Activated CD8-positive, alpha-beta memory T cell treated with anti-CD3 and anti-CD28 coated beads, Interleukin-2, amount 10 ng/mL, durations not matched to agents 7 days and 5 days (primary cell): ENCODE measurements at regions not wholly inside any gene's neighbourhood (a gene's known extent, or its start where the extent isn't known, plus 50 kb on each side); places are given as distances from the start of the nearest gene placed in this dataset.

ENCODE experiments used
- ATAC-seq: fragments of 150-1000 bp; cut with Tn5 transposase; one replicate; pipeline ENCODE4 v1.10.0; 2021; ENCODE audit warnings: moderate library complexity
- CTCF ChIA-PET: fragments of 350-600 bp; sonication (Branson Sonifier 250); formaldehyde crosslinking; loops from one replicate; lab custom pipeline; 2021; ENCODE audit warnings: antibody characterized with exemption; lab: Charles Lee
- DNase-seq: peaks from one replicate; pipeline ENCODE4 v3.0.0-alpha.2; 2020
- H3K27ac Mint-ChIP-seq: one replicate; pipeline ENCODE4 v1.8.0; 2021; ENCODE audit warnings: mild to moderate bottlenecking, mixed read lengths
- H3K27me3 Mint-ChIP-seq: one replicate; pipeline ENCODE4 v1.8.0; 2021; ENCODE audit warnings: mixed read lengths
- H3K36me3 Mint-ChIP-seq: one replicate; pipeline ENCODE4 v1.8.0; 2021; ENCODE audit warnings: mild to moderate bottlenecking, mixed read lengths
- H3K4me1 Mint-ChIP-seq: one replicate; pipeline ENCODE4 v1.8.0; 2021; ENCODE audit warnings: mixed read lengths
- H3K4me3 Mint-ChIP-seq: one replicate; pipeline ENCODE4 v1.8.0; 2021; ENCODE audit warnings: mild to moderate bottlenecking, moderate library complexity, mixed read lengths
- H3K9me3 Mint-ChIP-seq: one replicate; pipeline ENCODE4 v1.8.0; 2022; ENCODE audit warnings: low read depth, mixed read lengths

- Mint-ChIP-seq H3K4me3 (no peak overlapping the region), H3K27ac (no peak overlapping the region), H3K4me1 (peaks cover 3% of the 10 kb centered on the region), H3K27me3 (no peaks in the 10 kb centered on the region), H3K36me3 (peaks cover 2% of the 10 kb centered on the region), H3K9me3 (no peaks in the 10 kb centered on the region)
- ATAC-seq (no peak), DNase-seq (no peak)
- CTCF ChIA-PET = no interaction called here
Observed at GRCh38 chr13:22169473-22169872, 498.6 kb downstream of the FGF9 start.

- no peaks in the 10 kb centered on the region for H3K4me1 Mint-ChIP-seq
- H3K4me3 Mint-ChIP-seq = no peak overlapping the region
- no peak overlapping the region for H3K27ac Mint-ChIP-seq
- no peaks in the 10 kb centered on the region for H3K36me3 Mint-ChIP-seq
- peaks cover 5% of the 10 kb centered on the region for H3K9me3 Mint-ChIP-seq
- ATAC-seq (no peak), DNase-seq (no peak)
- CTCF ChIA-PET = no interaction called here
- no peaks in the 10 kb centered on the region for H3K27me3 Mint-ChIP-seq
Observed at GRCh38 chr13:22173610-22174009, 502.7 kb downstream of the FGF9 start.

- H3K27me3 Mint-ChIP-seq = no peaks in the 10 kb centered on the region
- no peaks in the 10 kb centered on the region for H3K36me3 Mint-ChIP-seq
- H3K27ac Mint-ChIP-seq = no peak overlapping the region
- CTCF ChIA-PET = no interaction called here
- DNase-seq (no peak), ATAC-seq (no peak)
- H3K4me1 Mint-ChIP-seq = no peaks in the 10 kb centered on the region
- H3K4me3 Mint-ChIP-seq = no peak overlapping the region
- peaks cover 5% of the 10 kb centered on the region for H3K9me3 Mint-ChIP-seq
Observed at GRCh38 chr13:22175241-22175640, 504.4 kb downstream of the FGF9 start.

- Mint-ChIP-seq H3K27me3 (no peaks in the 10 kb centered on the region), H3K9me3 (peaks cover 5% of the 10 kb centered on the region), H3K27ac (no peak overlapping the region), H3K36me3 (no peaks in the 10 kb centered on the region), H3K4me3 (no peak overlapping the region), H3K4me1 (no peaks in the 10 kb centered on the region)
- CTCF ChIA-PET = no interaction called here
- ATAC-seq (no peak), DNase-seq (no peak)
Observed at GRCh38 chr13:22175815-22176214, 504.9 kb downstream of the FGF9 start.

GRCh38 chr13:22176968-22177520 lies 506.2 kb downstream of the FGF9 start:
- DNase-seq (no peak), ATAC-seq (no peak)
- Mint-ChIP-seq H3K4me1 (no peaks in the 10 kb centered on the region), H3K27ac (no peak overlapping the region), H3K36me3 (no peaks in the 10 kb centered on the region), H3K9me3 (peaks cover 5% of the 10 kb centered on the region), H3K27me3 (no peaks in the 10 kb centered on the region), H3K4me3 (no peak overlapping the region)
- CTCF ChIA-PET = no interaction called here

GRCh38 chr13:22178878-22179277 lies 508.0 kb downstream of the FGF9 start:
- Mint-ChIP-seq H3K9me3 (peaks cover 9% of the 10 kb centered on the region), H3K4me3 (no peak overlapping the region), H3K4me1 (no peaks in the 10 kb centered on the region), H3K27me3 (no peaks in the 10 kb centered on the region), H3K27ac (no peak overlapping the region), H3K36me3 (no peaks in the 10 kb centered on the region)
- CTCF ChIA-PET = interaction anchor here (0.9 kb wide), 1 partner anchor 11 kb away, joined by 3 read pairs; no protein-coding TSS in a partner anchor
- DNase-seq (no peak), ATAC-seq (no peak)

- Mint-ChIP-seq H3K27me3 (no peaks in the 10 kb centered on the region), H3K4me3 (no peak overlapping the region), H3K9me3 (peaks cover 4% of the 10 kb centered on the region), H3K27ac (no peak overlapping the region), H3K4me1 (no peaks in the 10 kb centered on the region), H3K36me3 (peaks cover 1% of the 10 kb centered on the region)
- ATAC-seq = no peak
- no peak for DNase-seq
- CTCF ChIA-PET = no interaction called here
Observed at GRCh38 chr13:22187329-22187728, 516.5 kb downstream of the FGF9 start.

GRCh38 chr13:22189176-22190048 lies 518.5 kb downstream of the FGF9 start:
- Mint-ChIP-seq H3K36me3 (no peaks in the 10 kb centered on the region), H3K27ac (no peak overlapping the region), H3K4me1 (peaks cover 3% of the 10 kb centered on the region), H3K4me3 (no peak overlapping the region), H3K9me3 (no peaks in the 10 kb centered on the region), H3K27me3 (no peaks in the 10 kb centered on the region)
- no peak for DNase-seq
- no peak for ATAC-seq
- CTCF ChIA-PET = no interaction called here

- no peaks in the 10 kb centered on the region for H3K36me3 Mint-ChIP-seq
- CTCF ChIA-PET = interaction anchor here (1.1 kb wide), 1 partner anchor 555 kb away, joined by 4 read pairs; no protein-coding TSS in a partner anchor
- DNase-seq (peak; percentile 59), ATAC-seq (peak; percentile 58)
- no peaks in the 10 kb centered on the region for H3K27me3 Mint-ChIP-seq
- no peak overlapping the region for H3K27ac Mint-ChIP-seq
- H3K9me3 Mint-ChIP-seq = no peaks in the 10 kb centered on the region
- no peak overlapping the region for H3K4me3 Mint-ChIP-seq
- peaks cover 3% of the 10 kb centered on the region for H3K4me1 Mint-ChIP-seq
Observed at GRCh38 chr13:22193070-22193469, 522.2 kb downstream of the FGF9 start.

- no peak for ATAC-seq
- no peak overlapping the region for H3K4me3 Mint-ChIP-seq
- CTCF ChIA-PET = no interaction called here
Observed at GRCh38 chr13:22194106-22194805, 523.4 kb downstream of the FGF9 start.

GRCh38 chr13:22195726-22196125 lies 524.9 kb downstream of the FGF9 start:
- Mint-ChIP-seq H3K27me3 (no peaks in the 10 kb centered on the region), H3K36me3 (no peaks in the 10 kb centered on the region), H3K9me3 (no peaks in the 10 kb centered on the region), H3K4me3 (no peak overlapping the region), H3K27ac (no peak overlapping the region), H3K4me1 (peaks cover 3% of the 10 kb centered on the region)
- CTCF ChIA-PET = no interaction called here
- no peak for DNase-seq
- ATAC-seq = no peak

More at GRCh38 chr13:22194106-22194805, 523.4 kb downstream of the FGF9 start:
- no peak for DNase-seq
- Mint-ChIP-seq H3K36me3 (no peaks in the 10 kb centered on the region), H3K27ac (no peak overlapping the region), H3K9me3 (no peaks in the 10 kb centered on the region), H3K4me1 (peaks cover 3% of the 10 kb centered on the region), H3K27me3 (no peaks in the 10 kb centered on the region)

- CTCF ChIA-PET = no interaction called here
- Mint-ChIP-seq H3K9me3 (no peaks in the 10 kb centered on the region), H3K4me1 (peaks cover 3% of the 10 kb centered on the region), H3K4me3 (no peak overlapping the region), H3K36me3 (no peaks in the 10 kb centered on the region), H3K27me3 (no peaks in the 10 kb centered on the region), H3K27ac (no peak overlapping the region)
- DNase-seq (no peak), ATAC-seq (no peak)
Observed at GRCh38 chr13:22196777-22197176, 525.9 kb downstream of the FGF9 start.

GRCh38 chr13:22198001-22198400 lies 527.1 kb downstream of the FGF9 start:
- peaks cover 3% of the 10 kb centered on the region for H3K4me1 Mint-ChIP-seq
- H3K27ac Mint-ChIP-seq = no peak overlapping the region

More at GRCh38 chr13:22198001-22198400, 527.1 kb downstream of the FGF9 start:
- no peak overlapping the region for H3K4me3 Mint-ChIP-seq
- no peak for DNase-seq
- H3K27me3 Mint-ChIP-seq = no peaks in the 10 kb centered on the region
- H3K36me3 Mint-ChIP-seq = no peaks in the 10 kb centered on the region
- H3K9me3 Mint-ChIP-seq = no peaks in the 10 kb centered on the region
- ATAC-seq = no peak
- CTCF ChIA-PET = no interaction called here
